ENCODE measurements at regions not wholly inside any gene's neighbourhood (a gene's known extent, or its start where the extent isn't known, plus 50 kb on each side); places are given as distances from the start of the nearest gene placed in this dataset.
"Not testable (repeated sequence)": the region's sequence is repeated elsewhere in the genome, so short reads cannot be mapped to it uniquely, and the experiment has no call there.

- ATAC-seq (no peak), DNase-seq (ENCODE audit: low spot score in 2 of 2) (no peak)
- Mint-ChIP-seq H3K36me3 (no peaks in the 10 kb centered on the region), H3K9me3 (peaks cover 3 to 6% of the 10 kb centered on the region in 2 donors), H3K27ac (no peak overlapping the region)
Measured at GRCh38 chr4:116244771-116245170, 840.6 kb downstream of the TRAM1L1 start.

DNA sequence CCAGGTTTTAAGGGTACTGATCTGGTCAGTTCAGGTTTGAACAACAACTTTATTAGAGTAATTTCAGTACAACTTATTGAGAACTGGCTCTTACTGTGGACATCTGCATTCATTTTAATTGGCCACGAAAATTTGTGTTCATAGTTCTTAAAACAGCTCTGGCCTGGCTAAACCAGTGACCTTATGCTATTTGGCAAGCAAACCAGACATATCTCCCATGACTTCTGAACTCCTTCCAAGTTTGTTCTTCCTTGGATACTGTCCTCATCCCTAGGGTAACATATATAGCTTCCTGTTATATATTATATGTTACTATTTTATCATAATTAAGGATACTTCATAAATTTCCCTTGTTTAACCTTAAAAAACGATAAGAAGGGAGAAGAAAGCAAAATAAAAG lies 841.9 kb downstream of the TRAM1L1 start:
- no peaks in the 10 kb centered on the region for H3K36me3 Mint-ChIP-seq
- ATAC-seq (no peak), DNase-seq (ENCODE audit: low spot score in 2 of 2) (no peak)
- no peak overlapping the region for H3K27ac Mint-ChIP-seq
- H3K9me3 Mint-ChIP-seq: peaks cover 3 to 7% of the 10 kb centered on the region in 2 donors

- Mint-ChIP-seq H3K27ac (no peak overlapping the region), H3K9me3 (peaks cover 6 to 10% of the 10 kb centered on the region in 2 donors), H3K36me3 (no peaks in the 10 kb centered on the region)
- DNase-seq (ENCODE audit: low spot score in 2 of 2): no peak
- no peak for ATAC-seq
Measured at GRCh38 chr4:116233971-116234370, 851.4 kb downstream of the TRAM1L1 start.

DNA sequence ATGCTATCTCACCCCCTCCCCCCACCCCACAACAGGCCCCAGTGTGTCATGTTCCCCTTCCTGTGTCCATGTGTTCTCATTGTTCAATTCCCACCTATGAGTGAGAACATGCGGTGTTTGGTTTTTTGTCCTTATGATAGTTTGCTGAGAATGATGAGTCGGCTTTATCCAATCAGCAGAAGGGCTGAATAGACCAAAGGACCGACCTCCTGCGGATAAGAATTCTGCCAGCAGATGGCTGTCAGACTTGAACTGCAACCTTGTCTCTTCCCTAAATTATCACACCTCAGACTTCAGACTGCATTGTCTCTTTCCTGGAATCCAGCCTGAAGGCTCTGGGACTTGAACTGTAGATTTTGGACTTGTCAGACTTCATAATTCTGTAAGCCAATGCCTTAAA lies 853.4 kb downstream of the TRAM1L1 start:
- not testable (repeated sequence) for H3K36me3 Mint-ChIP-seq; ATAC-seq; DNase-seq (ENCODE audit: low spot score in 2 of 2); H3K27ac Mint-ChIP-seq
- peaks cover 18% of the 10 kb centered on the region in 2 donors for H3K9me3 Mint-ChIP-seq

- no peak overlapping the region for H3K27ac Mint-ChIP-seq
- ATAC-seq: no peak
- peaks cover 18% of the 10 kb centered on the region in 2 donors for H3K9me3 Mint-ChIP-seq
- DNase-seq (ENCODE audit: low spot score in 2 of 2): no peak
- H3K36me3 Mint-ChIP-seq: no peaks in the 10 kb centered on the region
Measured at GRCh38 chr4:116229420-116229819, 856.0 kb downstream of the TRAM1L1 start.

GRCh38 chr4:116223040-116223732 lies 862.2 kb downstream of the TRAM1L1 start:
- DNase-seq (ENCODE audit: low spot score in 2 of 2) (no peak), ATAC-seq (no peak)
- Mint-ChIP-seq H3K9me3 (peaks cover 7 to 8% of the 10 kb centered on the region in 2 donors), H3K27ac (no peak overlapping the region), H3K36me3 (no peaks in the 10 kb centered on the region)

DNA sequence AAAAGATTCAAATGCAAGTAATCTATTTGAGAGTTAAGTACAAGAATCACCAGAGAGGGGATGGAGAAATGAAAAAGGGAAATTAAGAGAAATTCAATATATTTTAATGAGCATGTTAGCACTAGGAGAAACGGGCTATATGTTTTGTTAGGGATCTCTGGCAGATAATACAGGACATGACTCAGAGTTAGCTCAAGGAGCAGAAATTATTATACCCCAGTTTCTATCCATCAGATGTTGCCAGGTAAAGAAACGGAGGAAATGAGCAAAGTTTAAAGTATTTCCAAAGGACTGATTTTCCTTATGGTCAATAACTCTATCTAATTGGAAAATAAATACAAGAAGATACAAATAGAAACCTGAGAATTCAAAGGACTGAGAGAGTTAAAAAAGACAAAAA lies 867.6 kb downstream of the TRAM1L1 start:
- peaks cover 5 to 10% of the 10 kb centered on the region in 2 donors for H3K9me3 Mint-ChIP-seq
- no peak overlapping the region for H3K27ac Mint-ChIP-seq
- no peak for DNase-seq (ENCODE audit: low spot score in 2 of 2)
- ATAC-seq: no peak
- H3K36me3 Mint-ChIP-seq: no peaks in the 10 kb centered on the region

DNA sequence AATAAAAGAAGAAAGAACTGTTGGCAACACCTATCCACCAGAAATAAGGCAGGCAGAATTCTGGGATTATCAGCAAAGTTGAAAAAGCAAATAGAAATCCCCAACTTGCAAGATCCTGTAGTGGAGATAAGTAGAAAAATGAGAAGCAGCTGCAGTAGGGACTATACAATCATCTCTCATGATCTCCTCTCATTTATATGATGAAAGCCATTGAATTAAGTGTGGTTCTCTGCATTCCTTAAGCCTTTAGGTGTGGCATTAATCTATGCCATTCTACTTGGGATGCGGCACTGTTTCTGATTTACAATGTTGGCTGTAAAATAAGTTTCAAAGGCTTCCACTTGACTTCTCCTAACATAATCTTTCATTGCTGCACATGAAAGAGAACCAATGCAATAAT lies 869.8 kb downstream of the TRAM1L1 start:
- ATAC-seq (no peak), DNase-seq (ENCODE audit: low spot score in 2 of 2) (no peak)
- H3K36me3 Mint-ChIP-seq: no peaks in the 10 kb centered on the region
- peaks cover 5 to 8% of the 10 kb centered on the region in 2 donors for H3K9me3 Mint-ChIP-seq
- H3K27ac Mint-ChIP-seq: no peak overlapping the region

DNA sequence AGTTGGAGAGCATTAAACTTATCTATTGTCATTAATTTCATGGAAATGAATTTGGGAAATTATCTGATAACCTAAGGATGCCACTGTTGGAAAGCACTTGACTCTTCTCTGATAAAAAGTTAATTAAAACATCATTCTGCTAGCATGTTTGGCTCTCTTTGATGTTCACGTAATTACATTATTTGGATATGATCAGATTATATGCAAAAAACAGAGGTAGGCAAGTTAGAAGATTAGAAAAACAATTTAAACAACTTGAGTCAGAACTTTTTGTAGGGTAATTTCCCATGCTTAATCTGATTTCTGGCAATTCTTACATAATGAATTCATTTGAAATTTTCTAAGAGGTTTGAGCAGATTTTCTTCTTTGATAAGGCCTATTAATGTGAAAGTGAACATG lies 882.9 kb downstream of the TRAM1L1 start:
- Mint-ChIP-seq H3K27ac (no peak overlapping the region), H3K9me3 (peaks cover 0 to 3% of the 10 kb centered on the region in 2 donors), H3K36me3 (no peaks in the 10 kb centered on the region)
- ATAC-seq (no peak), DNase-seq (ENCODE audit: low spot score in 2 of 2) (no peak)

GRCh38 chr4:116197317-116197809 lies 888.0 kb downstream of the TRAM1L1 start:
- H3K36me3 Mint-ChIP-seq: no peaks in the 10 kb centered on the region
- ATAC-seq: no peak

DNA sequence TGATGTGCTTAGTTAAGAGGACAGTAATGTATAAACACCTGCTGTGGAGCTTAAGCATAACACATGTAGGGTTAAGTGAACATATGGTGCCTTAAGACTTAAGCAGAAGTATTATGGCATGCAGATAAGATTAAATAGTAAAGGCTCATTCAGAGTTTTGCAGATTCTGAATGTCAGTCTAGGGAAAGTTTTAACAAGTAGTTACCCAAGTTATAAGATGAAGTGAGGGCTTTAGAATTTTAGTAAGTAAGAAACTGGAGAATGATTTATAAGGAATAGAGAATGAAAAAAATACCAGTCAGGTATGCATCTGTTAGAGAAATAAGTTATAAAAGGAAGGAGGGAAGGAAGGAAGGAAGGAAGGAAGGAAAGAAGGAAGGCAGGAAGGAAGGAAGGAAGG lies 902.1 kb downstream of the TRAM1L1 start:
- DNase-seq (ENCODE audit: low spot score in 2 of 2): no peak
- H3K27ac Mint-ChIP-seq: no peak overlapping the region
- no peak for ATAC-seq
- H3K9me3 Mint-ChIP-seq: no peaks in the 10 kb centered on the region
- no peaks in the 10 kb centered on the region for H3K36me3 Mint-ChIP-seq

More at GRCh38 chr4:116197317-116197809, 888.0 kb downstream of the TRAM1L1 start:
- no peak for DNase-seq (ENCODE audit: low spot score in 2 of 2)
- no peak overlapping the region for H3K27ac Mint-ChIP-seq
- H3K9me3 Mint-ChIP-seq: peaks cover 9 to 11% of the 10 kb centered on the region in 2 donors

- no peaks in the 10 kb centered on the region for H3K36me3 Mint-ChIP-seq
- DNase-seq (ENCODE audit: low spot score in 2 of 2) (no peak), ATAC-seq (no peak)
- H3K9me3 Mint-ChIP-seq: peaks cover 0 to 2% of the 10 kb centered on the region in 2 donors
- no peak overlapping the region for H3K27ac Mint-ChIP-seq
Measured at GRCh38 chr4:116180157-116180601, 905.2 kb downstream of the TRAM1L1 start.

- not testable (repeated sequence) for H3K36me3 Mint-ChIP-seq; ATAC-seq; H3K27ac Mint-ChIP-seq; DNase-seq (ENCODE audit: low spot score in 2 of 2); H3K9me3 Mint-ChIP-seq
Measured at GRCh38 chr4:116151371-116151770, 934.0 kb downstream of the TRAM1L1 start.

GRCh38 chr4:116150152-116150551 lies 935.2 kb downstream of the TRAM1L1 start:
- DNase-seq (ENCODE audit: low spot score in 2 of 2) (no peak), ATAC-seq (no peak)
- Mint-ChIP-seq H3K36me3 (no peaks in the 10 kb centered on the region), H3K27ac (no peak overlapping the region), H3K9me3 (peaks cover 0 to 9% of the 10 kb centered on the region in 2 donors)

GRCh38 chr4:116143198-116143597 lies 942.2 kb downstream of the TRAM1L1 start:
- H3K36me3 Mint-ChIP-seq: no peaks in the 10 kb centered on the region
- H3K27ac Mint-ChIP-seq: no peak overlapping the region
- H3K9me3 Mint-ChIP-seq: peaks cover 0 to 5% of the 10 kb centered on the region in 2 donors
- DNase-seq (ENCODE audit: low spot score in 2 of 2): no peak
- ATAC-seq: no peak

DNA sequence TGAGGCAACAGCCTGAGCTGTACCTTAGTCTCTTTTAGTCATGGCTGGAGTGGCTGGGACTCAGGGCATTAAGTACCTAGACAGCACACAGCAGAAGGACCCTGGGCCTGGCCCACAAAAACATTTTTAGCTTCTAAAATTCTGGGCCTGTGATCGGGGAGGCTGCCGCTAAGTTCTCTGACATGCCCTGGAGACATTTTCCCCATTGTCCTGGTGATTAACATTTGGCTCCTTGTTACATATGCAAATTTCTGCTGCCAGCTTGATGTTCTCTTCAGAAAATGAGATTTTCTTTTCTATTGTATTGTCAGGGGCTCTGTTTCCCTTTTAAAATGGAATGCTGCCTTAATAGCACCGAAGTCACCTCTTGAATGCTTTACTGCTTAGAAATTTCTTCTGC lies 952.4 kb downstream of the TRAM1L1 start:
- Mint-ChIP-seq H3K36me3 (no peaks in the 10 kb centered on the region), H3K9me3 (peaks cover 0 to 3% of the 10 kb centered on the region in 2 donors), H3K27ac (no peak overlapping the region)
- no peak for ATAC-seq
- no peak for DNase-seq (ENCODE audit: low spot score in 2 of 2)

GRCh38 chr4:116126794-116127193 lies 958.6 kb downstream of the TRAM1L1 start:
- peaks cover 3 to 7% of the 10 kb centered on the region in 2 donors for H3K9me3 Mint-ChIP-seq
- no peaks in the 10 kb centered on the region for H3K36me3 Mint-ChIP-seq
- no peak for DNase-seq (ENCODE audit: low spot score in 2 of 2)
- no peak for ATAC-seq
- no peak overlapping the region for H3K27ac Mint-ChIP-seq

GRCh38 chr4:116122124-116122523 lies 963.3 kb downstream of the TRAM1L1 start:
- ATAC-seq (no peak), DNase-seq (ENCODE audit: low spot score in 2 of 2) (no peak)
- H3K9me3 Mint-ChIP-seq: peaks cover 6 to 13% of the 10 kb centered on the region in 2 donors
- H3K27ac Mint-ChIP-seq: no peak overlapping the region
- H3K36me3 Mint-ChIP-seq: no peaks in the 10 kb centered on the region

All from activated naive CD4-positive, alpha-beta T cell treated with anti-CD3 and anti-CD28 coated beads, Interleukin-2, amount 50 U/mL, for 72 hours (primary cell).